Islet precursor cell (in vitro differentiated cells): ENCODE measurements at regions not wholly inside any gene's neighbourhood (a gene's known extent, or its start where the extent isn't known, plus 50 kb on each side); places are given as distances from the start of the nearest gene placed in this dataset.

Experiments
- DNase-seq: peaks from one replicate; pipeline ENCODE4 v3.0.0-alpha.2; 2018

- no peak for DNase-seq
Observed at GRCh38 chr2:15796167-15796942, 144.0 kb upstream of the MYCN start.

GRCh38 chr2:15797231-15797938 is 143.0 kb upstream of the MYCN start:
- peak; percentile 76 for DNase-seq

DNA sequence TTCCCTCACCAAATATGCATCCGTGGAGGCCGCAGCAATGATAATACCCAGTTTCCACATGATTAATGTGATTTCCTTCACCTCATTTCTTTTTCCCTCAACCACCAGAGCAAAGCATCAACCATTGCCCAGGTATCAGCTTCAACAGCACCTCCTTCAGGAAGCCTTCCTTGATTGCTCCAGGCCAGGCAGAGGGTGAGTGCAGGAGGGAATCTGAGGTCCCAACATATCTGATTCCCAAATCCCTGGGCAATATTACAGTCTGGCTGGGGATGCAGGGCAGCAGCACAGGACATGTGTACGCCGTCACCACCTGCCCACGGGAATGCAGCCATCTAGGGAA is 142.4 kb upstream of the MYCN start:
- no peak for DNase-seq

- DNase-seq, result no peak
Observed at GRCh38 chr2:15798701-15799431, 141.5 kb upstream of the MYCN start.

- DNase-seq, result no peak
Observed at GRCh38 chr2:15799432-15799827, 140.9 kb upstream of the MYCN start.

DNA sequence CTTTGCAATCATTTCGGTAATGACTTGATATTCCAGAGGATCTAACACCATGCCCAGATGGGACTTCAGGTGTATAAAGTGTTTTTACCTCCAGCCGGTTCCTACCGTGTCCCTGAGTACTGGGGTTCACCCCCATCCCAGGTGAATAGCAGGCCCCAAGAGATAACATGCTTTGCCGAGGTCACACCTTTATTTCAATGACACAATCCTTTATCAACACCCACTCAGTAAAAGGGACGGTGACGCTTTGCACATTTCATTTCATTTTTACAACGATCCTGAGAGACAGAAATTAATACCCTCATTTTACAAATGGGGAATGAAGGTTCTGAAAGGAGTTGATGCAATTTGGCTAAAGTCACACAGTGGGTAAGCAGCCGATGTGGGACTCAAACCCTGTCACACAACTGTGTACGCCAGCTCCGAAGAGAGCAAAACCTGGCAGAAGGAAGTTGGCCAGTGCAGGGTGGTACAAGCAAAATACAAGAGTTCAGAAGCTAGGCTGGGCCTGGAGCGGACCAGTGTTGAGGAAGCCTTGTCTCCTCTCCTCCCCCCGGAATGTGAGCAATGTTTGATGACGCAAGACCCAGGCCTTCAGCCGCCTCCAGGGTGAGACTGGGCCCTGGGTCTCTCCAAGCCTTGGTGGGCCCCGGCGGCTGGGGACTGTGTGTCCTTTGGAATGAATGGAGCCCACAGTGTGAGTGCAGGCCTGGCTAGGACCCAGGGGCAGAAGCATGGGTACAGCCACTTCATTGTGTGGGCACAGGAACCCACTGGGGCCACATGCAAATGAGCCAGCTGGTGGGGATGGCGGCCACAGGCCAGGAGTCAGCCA is 139.6 kb upstream of the MYCN start:
- peak; percentile 88 for DNase-seq

- DNase-seq, result no peak
Observed at GRCh38 chr2:15801439-15801838, 138.9 kb upstream of the MYCN start.

GRCh38 chr2:15801904-15802303 is 138.4 kb upstream of the MYCN start:
- no peak for DNase-seq

- DNase-seq, result no peak
Observed at GRCh38 chr2:15802657-15803542, 137.4 kb upstream of the MYCN start.

- DNase-seq, result no peak
Observed at GRCh38 chr2:15803543-15804245, 136.7 kb upstream of the MYCN start.

GRCh38 chr2:15804246-15804619 is 136.1 kb upstream of the MYCN start:
- no peak for DNase-seq

GRCh38 chr2:15804691-15805090 is 135.7 kb upstream of the MYCN start:
- DNase-seq, result no peak

- DNase-seq, result no peak
Observed at GRCh38 chr2:15805206-15805605, 135.1 kb upstream of the MYCN start.

DNA sequence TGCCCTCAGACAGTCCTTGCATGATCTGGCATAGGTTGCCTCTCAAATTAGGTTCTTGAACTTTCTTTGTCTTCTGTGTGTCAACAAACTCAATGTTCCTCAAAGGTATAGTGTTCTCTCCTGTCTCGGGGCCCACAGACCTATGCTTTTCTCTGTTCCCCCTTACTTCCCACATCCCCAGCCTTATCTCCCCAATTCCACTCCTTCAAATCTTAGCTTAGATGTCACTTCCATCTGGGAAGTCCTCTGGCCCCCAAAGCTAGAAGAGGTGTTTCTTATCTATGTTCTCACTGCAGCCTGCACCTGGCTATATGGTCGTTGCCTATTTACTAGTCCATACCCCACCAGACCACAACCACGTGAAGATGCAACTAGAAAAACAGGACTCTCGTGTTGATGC is 134.6 kb upstream of the MYCN start:
- DNase-seq, result no peak

GRCh38 chr2:15806801-15807417 is 133.4 kb upstream of the MYCN start:
- DNase-seq, result no peak

- DNase-seq, result no peak
Observed at GRCh38 chr2:15807418-15808203, 132.7 kb upstream of the MYCN start.

GRCh38 chr2:15808204-15808910 is 132.0 kb upstream of the MYCN start:
- no peak for DNase-seq

GRCh38 chr2:15808944-15809343 is 131.4 kb upstream of the MYCN start:
- DNase-seq, result peak; percentile 92

GRCh38 chr2:15809404-15809803 is 130.9 kb upstream of the MYCN start:
- DNase-seq, result peak; percentile 85
